Ectodermal cell (in vitro differentiated cells): ENCODE measurements at regions not wholly inside any gene's neighbourhood (a gene's known extent, or its start where the extent isn't known, plus 50 kb on each side); places are given as distances from the start of the nearest gene placed in this dataset.
"Not testable (repeated sequence)": the region's sequence is repeated elsewhere in the genome, so short reads cannot be mapped to it uniquely, and the experiment has no call there.

Experiments
- H3K27ac ChIP-seq: 2 replicates; pipeline ENCODE4 v1.7.0; 2013; ENCODE audit warnings: mild to moderate bottlenecking, low read depth, low read length; ENCODE audit not compliant: insufficient read depth, poor library complexity, severe bottlenecking
- H3K27me3 ChIP-seq: 2 replicates; pipeline ENCODE4 v1.7.0; 2013; ENCODE audit warnings: mild to moderate bottlenecking, low read length; ENCODE audit not compliant: insufficient read depth, control insufficient read depth, poor library complexity, severe bottlenecking
- H3K36me3 ChIP-seq: one replicate; pipeline ENCODE4 v1.7.0; 2013; ENCODE audit warnings: low read length; ENCODE audit not compliant: control insufficient read depth, insufficient read depth
- H3K4me1 ChIP-seq: one replicate; pipeline ENCODE4 v1.7.0; 2013; ENCODE audit warnings: low read length; ENCODE audit not compliant: control insufficient read depth, insufficient read depth
- H3K4me3 ChIP-seq: 2 replicates; pipeline ENCODE4 v1.7.0; 2013; ENCODE audit warnings: low read depth, low read length, control low read depth; ENCODE audit not compliant: insufficient read depth
- H3K9me3 ChIP-seq: 2 replicates; pipeline ENCODE4 v1.7.0; 2013; ENCODE audit warnings: mild to moderate bottlenecking, low read length, moderate library complexity; ENCODE audit not compliant: control insufficient read depth
- WGBS, 2 experiments: methylation state at CpG; one replicate each; pipeline ENCODE4 v1.1.7; 2013; ENCODE audit warnings: missing lambda C conversion rate in 2 of 2; 5-methylcytosine and 5-hydroxymethylcytosine counted together

DNA sequence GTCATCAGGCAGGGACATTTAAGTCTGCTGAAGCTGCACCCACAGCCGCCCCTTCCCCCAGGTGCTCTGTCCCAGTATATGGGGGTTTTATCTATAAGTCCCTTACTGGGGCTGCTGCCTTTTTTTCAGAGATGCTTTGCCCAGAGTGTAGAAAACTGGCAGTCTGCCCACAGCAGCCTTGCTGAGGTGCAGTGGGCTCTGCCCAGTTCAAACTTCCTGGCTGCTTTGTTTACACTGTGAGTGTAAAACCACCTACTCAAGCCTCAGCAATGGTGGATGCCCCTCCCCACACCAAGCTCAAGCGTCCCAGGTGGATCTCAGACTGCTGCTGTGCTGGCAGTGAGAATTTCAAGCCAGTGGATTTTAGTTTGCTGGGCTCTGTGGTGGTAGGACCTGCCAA, 114.2 kb upstream of the GLRA1 start:
- not testable (repeated sequence) for H3K4me1 ChIP-seq, H3K4me3 ChIP-seq, H3K27ac ChIP-seq, H3K9me3 ChIP-seq, H3K36me3 ChIP-seq, H3K27me3 ChIP-seq
- 79 to 80% methylated on average over 2 of the region's 2 CpGs for WGBS, 2 experiments

- H3K27ac ChIP-seq: not testable (repeated sequence)
- 82 to 84% methylated on average over 9 of the region's 9 CpGs for WGBS, 2 experiments
These were observed 101.8 kb upstream of the GLRA1 start for GRCh38 chr5:152026328-152027024.

GRCh38 chr5:152016421-152016820, 91.8 kb upstream of the GLRA1 start:
- H3K4me1 ChIP-seq: peaks cover 7% of the 10 kb centered on the region
- no peaks in the 10 kb centered on the region for H3K27me3 ChIP-seq
- no peaks in the 10 kb centered on the region for H3K9me3 ChIP-seq
- H3K27ac ChIP-seq: no peak overlapping the region
- H3K4me3 ChIP-seq: no peak overlapping the region
- H3K36me3 ChIP-seq: no peaks in the 10 kb centered on the region
- 83 to 89% methylated on average over 1 of the region's 1 CpG for WGBS, 2 experiments

More at GRCh38 chr5:152026328-152027024, 101.8 kb upstream of the GLRA1 start:
- not testable (repeated sequence) for H3K27me3 ChIP-seq, H3K9me3 ChIP-seq, H3K4me1 ChIP-seq, H3K36me3 ChIP-seq, H3K4me3 ChIP-seq

DNA sequence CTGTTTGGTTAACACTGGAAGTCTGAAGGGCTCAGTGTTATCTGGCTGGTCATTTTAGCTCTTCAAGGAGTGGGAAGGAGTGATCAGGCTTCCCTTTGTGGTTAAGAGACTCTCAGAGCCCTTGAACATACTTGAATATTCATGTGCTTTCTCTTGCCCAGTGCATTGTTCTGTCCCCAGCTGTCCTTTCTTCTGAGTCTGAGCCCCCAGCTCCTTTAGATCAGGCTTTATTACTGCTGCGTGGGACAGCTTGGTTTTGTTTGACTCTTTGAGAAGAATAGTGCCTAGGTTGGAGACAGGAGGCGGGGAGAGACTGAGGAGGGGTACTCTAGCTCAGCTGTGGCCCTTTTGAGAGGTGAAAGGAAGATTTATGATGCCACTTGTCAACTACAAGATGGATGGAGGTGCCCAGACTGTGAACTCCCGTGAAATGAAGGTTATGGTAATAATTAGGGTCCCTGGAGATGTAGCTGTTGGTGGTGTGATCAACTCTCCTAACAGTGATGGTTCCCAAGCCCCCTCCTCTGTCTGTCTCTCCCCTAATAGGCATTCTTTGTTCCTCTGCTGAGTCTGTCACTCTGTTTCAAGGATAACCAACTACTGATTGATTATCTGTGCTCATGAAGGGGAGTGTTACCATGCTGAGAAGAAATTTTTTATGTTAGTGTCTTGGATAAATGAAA, 83.1 kb upstream of the GLRA1 start:
- 45 to 55% methylated on average over 3 of the region's 3 CpGs for WGBS, 2 experiments
- Histone ChIP-seq H3K4me1 (peaks cover 5% of the 10 kb centered on the region), H3K36me3 (no peaks in the 10 kb centered on the region), H3K9me3 (no peaks in the 10 kb centered on the region), H3K27me3 (no peaks in the 10 kb centered on the region), H3K27ac (peak overlapping the region; percentile 57), H3K4me3 (no peak overlapping the region)

DNA sequence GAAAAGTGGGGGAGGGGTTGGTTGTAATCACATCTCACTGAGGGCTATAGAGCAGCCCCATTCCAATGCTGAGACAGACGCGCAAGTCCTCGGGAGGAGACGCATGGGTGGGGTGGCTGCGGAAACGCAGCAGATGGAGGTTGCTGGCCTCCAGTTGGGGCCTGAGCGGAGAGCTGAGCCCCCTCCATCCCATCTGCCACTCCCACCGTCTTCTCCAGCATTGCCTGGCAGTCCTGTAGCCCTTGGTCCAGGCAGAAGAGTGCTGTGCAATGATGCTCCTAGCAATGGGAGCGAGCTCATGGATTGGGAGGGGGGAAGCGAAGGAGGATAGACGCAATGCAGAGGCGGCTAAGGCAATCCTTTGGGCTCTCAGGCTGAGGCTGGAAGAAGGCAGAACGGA, 79.4 kb upstream of the GLRA1 start:
- peaks cover 5% of the 10 kb centered on the region for H3K4me1 ChIP-seq
- no peaks in the 10 kb centered on the region for H3K9me3 ChIP-seq
- H3K36me3 ChIP-seq: no peaks in the 10 kb centered on the region
- H3K4me3 ChIP-seq: no peak overlapping the region
- H3K27ac ChIP-seq: no peak overlapping the region
- H3K27me3 ChIP-seq: no peaks in the 10 kb centered on the region
- WGBS, 2 experiments: 94 to 95% methylated on average over 13 of the region's 13 CpGs
